PC-3 (cell line): ENCODE measurements at regions not wholly inside any gene's neighbourhood (a gene's known extent, or its start where the extent isn't known, plus 50 kb on each side); places are given as distances from the start of the nearest gene placed in this dataset.

Experiments
- ATAC-seq: fragments of 200-7000 bp; cut with Tn5 transposase; 2 replicates; pipeline ENCODE4 v1.9.1; 2020; ENCODE audit warnings: mild to moderate bottlenecking, moderate library complexity
- BruUV-seq: library from RNA; stranded (reverse); fragments of 400-500 nt; replicated peaks from 2 replicates; lab custom pipeline; 2021; lab: Mats Ljungman, UMichigan
- CTCF ChIA-PET: fragments of 300-600 bp; sonication (Branson Sonifier 250); formaldehyde crosslinking; loops from one replicate; lab custom pipeline; 2022; ENCODE audit warnings: antibody characterized with exemption; lab: Charles Lee
- POLR2A ChIA-PET: fragments of 300-600 bp; sonication (Branson Sonifier 250); formaldehyde crosslinking; loops from one replicate; lab custom pipeline; 2022; ENCODE audit warnings: antibody characterized with exemption; ENCODE audit not compliant: unreplicated experiment; lab: Charles Lee
- DNase-seq: peaks from one replicate; pipeline ENCODE4 v3.0.0-alpha.2; 2015
- H2AFZ ChIP-seq: fragments of 300-600 bp; sonication (generic); 2 replicates; pipeline ENCODE4 v1.6.0; 2016; ENCODE audit warnings: antibody characterized with exemption, low read length
- H3F3A ChIP-seq: fragments of 300-600 bp; sonication (generic); one replicate; pipeline ENCODE4 v1.6.0; 2017; ENCODE audit warnings: antibody characterized with exemption, low read length, control low read depth, mild to moderate bottlenecking; ENCODE audit not compliant: unreplicated experiment
- H3K27ac ChIP-seq: fragments of 300-600 bp; sonication (generic); 2 replicates; pipeline ENCODE4 v1.5.1; 2016; ENCODE audit warnings: mild to moderate bottlenecking, low read length
- H3K27me3 ChIP-seq: fragments of 300-600 bp; sonication (generic); 2 replicates; pipeline ENCODE4 v1.6.1; 2016; ENCODE audit warnings: low read length, mixed read lengths
- H3K36me3 ChIP-seq: fragments of 300-600 bp; sonication (generic); 2 replicates; pipeline ENCODE4 v1.6.1; 2016; ENCODE audit warnings: low read depth, mixed run types, low read length, mixed read lengths
- H3K4me1 ChIP-seq: fragments of 300-600 bp; sonication (generic); 2 replicates; pipeline ENCODE4 v1.5.1; 2016; ENCODE audit warnings: low read length; ENCODE audit not compliant: insufficient read depth
- H3K4me2 ChIP-seq: fragments of 300-600 bp; sonication (generic); 2 replicates; pipeline ENCODE4 v1.6.0; 2016; ENCODE audit warnings: low read length
- H3K4me3 ChIP-seq: fragments of 300-600 bp; sonication (generic); 2 replicates; pipeline ENCODE4 v1.5.1; 2016; ENCODE audit warnings: mild to moderate bottlenecking, low read length, mixed read lengths
- H3K79me2 ChIP-seq: fragments of 300-600 bp; sonication (generic); 2 replicates; pipeline ENCODE4 v1.6.1; 2017; ENCODE audit warnings: low read length, mixed read lengths
- H3K9ac ChIP-seq: fragments of 300-600 bp; sonication (generic); 2 replicates; pipeline ENCODE4 v1.6.0; 2016; ENCODE audit warnings: mild to moderate bottlenecking, low read length
- H3K9me2 ChIP-seq: fragments of 300-600 bp; sonication (generic); replicated peaks from 2 replicates; pipeline ENCODE4 v1.6.1; 2016; ENCODE audit warnings: mixed run types, low read length, mixed read lengths
- H3K9me3 ChIP-seq: fragments of 300-600 bp; sonication (generic); 2 replicates; pipeline ENCODE4 v1.6.1; 2016; ENCODE audit warnings: low read length, mixed read lengths
- H4K20me1 ChIP-seq: fragments of 300-600 bp; sonication (generic); 2 replicates; pipeline ENCODE4 v1.6.1; 2016; ENCODE audit warnings: low read length, mixed read lengths
- CTCF ChIP-seq: fragments of 300-600 bp; sonication (generic); conservative IDR thresholded peaks from 2 replicates; pipeline ENCODE4 v1.5.1; 2017; ENCODE audit warnings: antibody characterized with exemption, low read depth, mild to moderate bottlenecking, low read length
- EZH2 ChIP-seq: fragments of 300-600 bp; sonication (generic); IDR thresholded peaks from one replicate; pipeline ENCODE4 v1.6.1; 2017; ENCODE audit warnings: antibody characterized with exemption, mild to moderate bottlenecking, low read length; ENCODE audit not compliant: unreplicated experiment
- EZH2phosphoT487 ChIP-seq: fragments of 300-600 bp; sonication (generic); IDR thresholded peaks from 2 replicates; pipeline ENCODE4 v1.6.1; 2018; ENCODE audit warnings: mild to moderate bottlenecking, antibody characterized with exemption, low read length, borderline replicate concordance
- intact Hi-C: fragments of 100-400 bp; cut with micrococcal nuclease; formaldehyde crosslinking; loops from 2 replicates; pipeline ENCODE4 v1.9.0; 2023

- H3K9me2 ChIP-seq, result no peaks in the 10 kb centered on the region; the same call in 1 of the 2 replicates
- H3K4me2 ChIP-seq, result no peak overlapping the region
- H3F3A ChIP-seq, result no peaks in the 10 kb centered on the region
- 0 out of 2 replicates have a peak, but pooled peaks cover 8% of the 10 kb centered on the region for H3K27me3 ChIP-seq
- no peak overlapping the region for H3K27ac ChIP-seq
- H3K4me3 ChIP-seq, result no peak overlapping the region
- intact Hi-C loops, result no loop called here
- ATAC-seq (no peak), DNase-seq (no peak)
- no TSS peak for BruUV-seq
- H4K20me1 ChIP-seq, result no peaks in the 10 kb centered on the region
- H3K79me2 ChIP-seq, result no peaks in the 10 kb centered on the region
- TF ChIP-seq CTCF (no peak), EZH2 (no peak), EZH2phosphoT487 (no peak)
- CTCF ChIA-PET, result no interaction called here
- H3K36me3 ChIP-seq, result no peaks in the 10 kb centered on the region
- no peaks in the 10 kb centered on the region for H3K4me1 ChIP-seq
- H3K9ac ChIP-seq, result no peak overlapping the region
- POLR2A ChIA-PET, result no interaction called here
- no peaks in the 10 kb centered on the region for H3K9me3 ChIP-seq
- H2AFZ ChIP-seq, result no peak overlapping the region
Observed at GRCh38 chr12:105944628-105945027, 194.1 kb downstream of the NUAK1 start.

- BruUV-seq, result no TSS peak
- TF ChIP-seq CTCF (no peak), EZH2 (no peak), EZH2phosphoT487 (no peak)
Observed at GRCh38 chr12:105945880-105946279, 192.9 kb downstream of the NUAK1 start.

GRCh38 chr12:105946493-105946901 lies 192.3 kb downstream of the NUAK1 start:
- Histone ChIP-seq H3K79me2 (no peaks in the 10 kb centered on the region), H3K4me1 (no peaks in the 10 kb centered on the region), H3K27me3 (no peaks in the 10 kb centered on the region), H3F3A (no peaks in the 10 kb centered on the region), H3K9me2 (no peaks in the 10 kb centered on the region; the same call in 1 of the 2 replicates), H3K36me3 (no peaks in the 10 kb centered on the region), H3K9ac (no peak overlapping the region), H3K9me3 (no peaks in the 10 kb centered on the region), H3K4me2 (no peak overlapping the region), H3K27ac (no peak overlapping the region), H3K4me3 (no peak overlapping the region), H4K20me1 (no peaks in the 10 kb centered on the region), H2AFZ (no peak overlapping the region)
- no TSS peak for BruUV-seq
- CTCF ChIA-PET, result no interaction called here
- TF ChIP-seq EZH2phosphoT487, result no peak
- no peak for TF ChIP-seq EZH2
- TF ChIP-seq CTCF, result no peak
- intact Hi-C loops, result no loop called here
- ATAC-seq (no peak), DNase-seq (no peak)
- POLR2A ChIA-PET, result no interaction called here

More at GRCh38 chr12:105945880-105946279, 192.9 kb downstream of the NUAK1 start:
- CTCF ChIA-PET, result no interaction called here
- Histone ChIP-seq H3K79me2 (no peaks in the 10 kb centered on the region), H3K9ac (no peak overlapping the region), H3K27me3 (0 out of 2 replicates have a peak, but pooled peaks cover 3% of the 10 kb centered on the region), H3K36me3 (no peaks in the 10 kb centered on the region), H3K4me3 (no peak overlapping the region), H3F3A (no peaks in the 10 kb centered on the region), H3K9me2 (no peaks in the 10 kb centered on the region; the same call in 1 of the 2 replicates), H3K4me1 (no peaks in the 10 kb centered on the region), H3K4me2 (no peak overlapping the region), H2AFZ (no peak overlapping the region), H4K20me1 (no peaks in the 10 kb centered on the region), H3K9me3 (no peaks in the 10 kb centered on the region), H3K27ac (no peak overlapping the region)
- intact Hi-C loops, result no loop called here
- POLR2A ChIA-PET, result no interaction called here
- ATAC-seq (no peak), DNase-seq (no peak)
